ENCODE measurements at regions not wholly inside any gene's neighbourhood (a gene's known extent, or its start where the extent isn't known, plus 50 kb on each side); places are given as distances from the start of the nearest gene placed in this dataset.

DNA sequence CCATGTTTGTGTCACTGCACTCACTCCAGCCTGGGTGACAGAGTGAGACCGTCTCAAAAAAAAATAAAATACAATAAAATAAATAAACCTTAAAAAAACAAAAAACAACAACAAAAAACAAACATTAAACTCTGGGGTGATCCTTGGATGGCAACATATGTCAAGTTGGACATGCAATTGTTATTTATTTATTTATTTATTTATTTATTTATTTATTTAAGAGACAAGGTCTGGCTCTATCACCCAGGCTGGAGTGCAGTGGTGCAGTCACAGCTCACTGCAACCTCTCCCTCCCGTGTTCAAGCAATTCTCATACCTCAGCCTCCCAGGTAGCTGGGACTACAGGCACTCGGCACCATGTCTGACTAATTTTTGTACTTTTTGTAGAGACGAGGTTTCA is 275.5 kb downstream of the VPS13C start:
- TF ChIP-seq EP300 (IDR thresholded peaks at IDR 0.05; ENCODE audit: low read depth) (no peak), POLR2AphosphoS5 (IDR thresholded peaks at IDR 0.05) (no peak), POLR2A (IDR thresholded peaks at IDR 0.05) (no peak)
- TF ChIP-seq, protein P1, sequence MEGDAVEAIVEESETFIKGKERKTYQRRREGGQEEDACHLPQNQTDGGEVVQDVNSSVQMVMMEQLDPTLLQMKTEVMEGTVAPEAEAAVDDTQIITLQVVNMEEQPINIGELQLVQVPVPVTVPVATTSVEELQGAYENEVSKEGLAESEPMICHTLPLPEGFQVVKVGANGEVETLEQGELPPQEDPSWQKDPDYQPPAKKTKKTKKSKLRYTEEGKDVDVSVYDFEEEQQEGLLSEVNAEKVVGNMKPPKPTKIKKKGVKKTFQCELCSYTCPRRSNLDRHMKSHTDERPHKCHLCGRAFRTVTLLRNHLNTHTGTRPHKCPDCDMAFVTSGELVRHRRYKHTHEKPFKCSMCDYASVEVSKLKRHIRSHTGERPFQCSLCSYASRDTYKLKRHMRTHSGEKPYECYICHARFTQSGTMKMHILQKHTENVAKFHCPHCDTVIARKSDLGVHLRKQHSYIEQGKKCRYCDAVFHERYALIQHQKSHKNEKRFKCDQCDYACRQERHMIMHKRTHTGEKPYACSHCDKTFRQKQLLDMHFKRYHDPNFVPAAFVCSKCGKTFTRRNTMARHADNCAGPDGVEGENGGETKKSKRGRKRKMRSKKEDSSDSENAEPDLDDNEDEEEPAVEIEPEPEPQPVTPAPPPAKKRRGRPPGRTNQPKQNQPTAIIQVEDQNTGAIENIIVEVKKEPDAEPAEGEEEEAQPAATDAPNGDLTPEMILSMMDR (IDR thresholded peaks at IDR 0.05) = no peak
